ENCODE measurements at regions not wholly inside any gene's neighbourhood (a gene's known extent, or its start where the extent isn't known, plus 50 kb on each side); places are given as distances from the start of the nearest gene placed in this dataset.

GRCh38 chr1:222940095-222940494 is 125.3 kb downstream of the DISP1 start:
- no peak overlapping the region for H3K27ac Mint-ChIP-seq
- no peaks in the 10 kb centered on the region for H3K9me3 Mint-ChIP-seq
- DNase-seq = no peak
- no peaks in the 10 kb centered on the region for H3K4me1 Mint-ChIP-seq
- intact Hi-C loops (cut with micrococcal nuclease) = no loop called here
- no peaks in the 10 kb centered on the region for H3K27me3 Mint-ChIP-seq
- H3K36me3 Mint-ChIP-seq (ENCODE audit: low read depth) = no peaks in the 10 kb centered on the region
- no peak overlapping the region for H3K4me3 Mint-ChIP-seq

- H3K9me3 Mint-ChIP-seq = no peaks in the 10 kb centered on the region
- H3K4me1 Mint-ChIP-seq = no peaks in the 10 kb centered on the region
Measured at GRCh38 chr1:222940906-222941305, 126.1 kb downstream of the DISP1 start.

GRCh38 chr1:222941425-222941824 is 126.6 kb downstream of the DISP1 start:
- H3K4me1 Mint-ChIP-seq = no peaks in the 10 kb centered on the region
- no peaks in the 10 kb centered on the region for H3K36me3 Mint-ChIP-seq (ENCODE audit: low read depth)
- no peaks in the 10 kb centered on the region for H3K27me3 Mint-ChIP-seq
- no peak overlapping the region for H3K4me3 Mint-ChIP-seq
- no peak overlapping the region for H3K27ac Mint-ChIP-seq
- DNase-seq = no peak
- H3K9me3 Mint-ChIP-seq = no peaks in the 10 kb centered on the region
- intact Hi-C loops (cut with micrococcal nuclease) = no loop called here

More at GRCh38 chr1:222940906-222941305, 126.1 kb downstream of the DISP1 start:
- no peaks in the 10 kb centered on the region for H3K27me3 Mint-ChIP-seq
- intact Hi-C loops (cut with micrococcal nuclease) = no loop called here
- DNase-seq = no peak
- H3K36me3 Mint-ChIP-seq (ENCODE audit: low read depth) = no peaks in the 10 kb centered on the region
- no peak overlapping the region for H3K27ac Mint-ChIP-seq
- no peak overlapping the region for H3K4me3 Mint-ChIP-seq

GRCh38 chr1:222946436-222946835 is 131.6 kb downstream of the DISP1 start:
- intact Hi-C loops (cut with micrococcal nuclease) = no loop called here
- H3K4me1 Mint-ChIP-seq = no peaks in the 10 kb centered on the region
- no peaks in the 10 kb centered on the region for H3K27me3 Mint-ChIP-seq
- H3K27ac Mint-ChIP-seq = no peak overlapping the region
- no peaks in the 10 kb centered on the region for H3K36me3 Mint-ChIP-seq (ENCODE audit: low read depth)
- H3K9me3 Mint-ChIP-seq = no peaks in the 10 kb centered on the region
- DNase-seq = no peak
- no peak overlapping the region for H3K4me3 Mint-ChIP-seq

GRCh38 chr1:222948079-222948478 is 133.2 kb downstream of the DISP1 start:
- no peak overlapping the region for H3K27ac Mint-ChIP-seq
- H3K36me3 Mint-ChIP-seq (ENCODE audit: low read depth) = no peaks in the 10 kb centered on the region
- DNase-seq = no peak
- no peak overlapping the region for H3K4me3 Mint-ChIP-seq
- H3K9me3 Mint-ChIP-seq = no peaks in the 10 kb centered on the region
- intact Hi-C loops (cut with micrococcal nuclease) = no loop called here
- H3K4me1 Mint-ChIP-seq = no peaks in the 10 kb centered on the region
- no peaks in the 10 kb centered on the region for H3K27me3 Mint-ChIP-seq

- intact Hi-C loops (cut with micrococcal nuclease) = no loop called here
- H3K9me3 Mint-ChIP-seq = no peaks in the 10 kb centered on the region
- no peaks in the 10 kb centered on the region for H3K27me3 Mint-ChIP-seq
- no peak overlapping the region for H3K27ac Mint-ChIP-seq
- H3K4me1 Mint-ChIP-seq = no peaks in the 10 kb centered on the region
- no peak for DNase-seq
- H3K36me3 Mint-ChIP-seq (ENCODE audit: low read depth) = no peaks in the 10 kb centered on the region
- H3K4me3 Mint-ChIP-seq = no peak overlapping the region
Measured at GRCh38 chr1:222950892-222951291, 136.1 kb downstream of the DISP1 start.

- no peak for DNase-seq
- intact Hi-C loops (cut with micrococcal nuclease) = no loop called here
- H3K36me3 Mint-ChIP-seq (ENCODE audit: low read depth) = no peaks in the 10 kb centered on the region
- H3K9me3 Mint-ChIP-seq = no peaks in the 10 kb centered on the region
- H3K27ac Mint-ChIP-seq = no peak overlapping the region
- no peak overlapping the region for H3K4me3 Mint-ChIP-seq
- no peaks in the 10 kb centered on the region for H3K27me3 Mint-ChIP-seq
- H3K4me1 Mint-ChIP-seq = no peaks in the 10 kb centered on the region
Measured at GRCh38 chr1:222953585-222953984, 138.7 kb downstream of the DISP1 start.

GRCh38 chr1:222955964-222956363 is 141.1 kb downstream of the DISP1 start:
- peaks cover 4% of the 10 kb centered on the region for H3K9me3 Mint-ChIP-seq
- no peaks in the 10 kb centered on the region for H3K4me1 Mint-ChIP-seq
- no peaks in the 10 kb centered on the region for H3K36me3 Mint-ChIP-seq (ENCODE audit: low read depth)
- intact Hi-C loops (cut with micrococcal nuclease) = no loop called here
- DNase-seq = no peak
- no peak overlapping the region for H3K4me3 Mint-ChIP-seq
- no peaks in the 10 kb centered on the region for H3K27me3 Mint-ChIP-seq
- no peak overlapping the region for H3K27ac Mint-ChIP-seq

GRCh38 chr1:222956601-222957000 is 141.8 kb downstream of the DISP1 start:
- Mint-ChIP-seq H3K36me3 (ENCODE audit: low read depth) (no peaks in the 10 kb centered on the region), H3K9me3 (peaks cover 4% of the 10 kb centered on the region), H3K4me3 (no peak overlapping the region), H3K27ac (no peak overlapping the region), H3K4me1 (no peaks in the 10 kb centered on the region), H3K27me3 (no peaks in the 10 kb centered on the region)
- DNase-seq = no peak
- intact Hi-C loops (cut with micrococcal nuclease) = no loop called here

- Mint-ChIP-seq H3K4me3 (no peak overlapping the region), H3K36me3 (ENCODE audit: low read depth) (no peaks in the 10 kb centered on the region), H3K27ac (no peak overlapping the region), H3K9me3 (no peaks in the 10 kb centered on the region), H3K4me1 (no peaks in the 10 kb centered on the region), H3K27me3 (no peaks in the 10 kb centered on the region)
- intact Hi-C loops (cut with micrococcal nuclease) = no loop called here
- DNase-seq = no peak
Measured at GRCh38 chr1:222967466-222968240, 152.8 kb downstream of the DISP1 start.

- H3K4me3 Mint-ChIP-seq = no peak overlapping the region
- H3K4me1 Mint-ChIP-seq = no peaks in the 10 kb centered on the region
- H3K36me3 Mint-ChIP-seq (ENCODE audit: low read depth) = no peaks in the 10 kb centered on the region
- no peak overlapping the region for H3K27ac Mint-ChIP-seq
- H3K27me3 Mint-ChIP-seq = no peaks in the 10 kb centered on the region
- DNase-seq = no peak
- H3K9me3 Mint-ChIP-seq = no peaks in the 10 kb centered on the region
- intact Hi-C loops (cut with micrococcal nuclease) = no loop called here
Measured at GRCh38 chr1:222970040-222970439, 155.2 kb downstream of the DISP1 start.

- no peaks in the 10 kb centered on the region for H3K9me3 Mint-ChIP-seq
- H3K36me3 Mint-ChIP-seq (ENCODE audit: low read depth) = no peaks in the 10 kb centered on the region
- intact Hi-C loops (cut with micrococcal nuclease) = no loop called here
- H3K4me1 Mint-ChIP-seq = no peaks in the 10 kb centered on the region
- DNase-seq = no peak
- H3K4me3 Mint-ChIP-seq = no peak overlapping the region
- no peaks in the 10 kb centered on the region for H3K27me3 Mint-ChIP-seq
- H3K27ac Mint-ChIP-seq = no peak overlapping the region
Measured at GRCh38 chr1:222970711-222971110, 155.9 kb downstream of the DISP1 start.

GRCh38 chr1:222971146-222971545 is 156.3 kb downstream of the DISP1 start:
- Mint-ChIP-seq H3K27me3 (no peaks in the 10 kb centered on the region), H3K27ac (no peak overlapping the region), H3K4me3 (no peak overlapping the region), H3K9me3 (no peaks in the 10 kb centered on the region), H3K36me3 (ENCODE audit: low read depth) (no peaks in the 10 kb centered on the region), H3K4me1 (no peaks in the 10 kb centered on the region)
- DNase-seq = no peak
- intact Hi-C loops (cut with micrococcal nuclease) = no loop called here

GRCh38 chr1:222973561-222973960 is 158.7 kb downstream of the DISP1 start:
- H3K9me3 Mint-ChIP-seq = no peaks in the 10 kb centered on the region

GRCh38 chr1:222974496-222974895 is 159.7 kb downstream of the DISP1 start:
- Mint-ChIP-seq H3K4me3 (no peak overlapping the region), H3K4me1 (no peaks in the 10 kb centered on the region), H3K27me3 (no peaks in the 10 kb centered on the region), H3K9me3 (no peaks in the 10 kb centered on the region), H3K27ac (no peak overlapping the region), H3K36me3 (ENCODE audit: low read depth) (no peaks in the 10 kb centered on the region)
- intact Hi-C loops (cut with micrococcal nuclease) = no loop called here
- DNase-seq = no peak

More at GRCh38 chr1:222973561-222973960, 158.7 kb downstream of the DISP1 start:
- intact Hi-C loops (cut with micrococcal nuclease) = no loop called here
- H3K27ac Mint-ChIP-seq = no peak overlapping the region
- H3K36me3 Mint-ChIP-seq (ENCODE audit: low read depth) = no peaks in the 10 kb centered on the region
- H3K4me3 Mint-ChIP-seq = no peak overlapping the region
- DNase-seq = no peak
- H3K27me3 Mint-ChIP-seq = no peaks in the 10 kb centered on the region
- no peaks in the 10 kb centered on the region for H3K4me1 Mint-ChIP-seq

Measured in activated CD4-positive, alpha-beta T cell treated with anti-CD3 and anti-CD28 coated beads, Interleukin-2, amount 10 ng/mL, durations not matched to agents 24 days and 14 days (primary cell).